ENCODE measurements at regions not wholly inside any gene's neighbourhood (a gene's known extent, or its start where the extent isn't known, plus 50 kb on each side); places are given as distances from the start of the nearest gene placed in this dataset.
"Not testable (repeated sequence)": the region's sequence is repeated elsewhere in the genome, so short reads cannot be mapped to it uniquely, and the experiment has no call there.

GRCh38 chr3:67171841-67172240 is 173.7 kb downstream of the KBTBD8 start:
- DNase-seq, result no peak

- not testable (repeated sequence) for DNase-seq
These were observed 175.0 kb downstream of the KBTBD8 start for GRCh38 chr3:67173130-67173529.

GRCh38 chr3:67176396-67176795 is 178.3 kb downstream of the KBTBD8 start:
- DNase-seq, result no peak

- no peak for DNase-seq
These were observed 194.4 kb downstream of the KBTBD8 start for GRCh38 chr3:67192466-67192865.

GRCh38 chr3:67196677-67197076 is 198.6 kb downstream of the KBTBD8 start:
- DNase-seq, result no peak

DNA sequence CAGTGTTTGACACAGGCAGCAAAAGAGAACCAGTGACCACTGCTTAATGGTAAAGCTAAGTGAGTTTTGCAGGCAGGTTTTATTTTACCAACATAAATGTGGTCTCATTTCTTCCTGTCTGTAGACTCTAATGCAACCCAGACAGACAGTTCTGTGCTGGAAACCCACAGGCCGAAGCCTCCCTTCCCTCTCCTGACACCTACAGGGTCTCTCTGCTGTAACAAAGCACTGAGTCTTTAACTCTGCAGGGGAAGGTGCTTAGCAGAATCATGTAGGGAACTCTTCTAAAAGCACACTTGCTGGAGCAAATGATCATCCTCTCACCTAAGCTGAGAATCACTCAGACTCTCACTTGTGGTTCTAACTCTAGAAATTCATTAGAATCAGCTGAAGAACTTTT is 200.3 kb downstream of the KBTBD8 start:
- DNase-seq, result no peak

DNA sequence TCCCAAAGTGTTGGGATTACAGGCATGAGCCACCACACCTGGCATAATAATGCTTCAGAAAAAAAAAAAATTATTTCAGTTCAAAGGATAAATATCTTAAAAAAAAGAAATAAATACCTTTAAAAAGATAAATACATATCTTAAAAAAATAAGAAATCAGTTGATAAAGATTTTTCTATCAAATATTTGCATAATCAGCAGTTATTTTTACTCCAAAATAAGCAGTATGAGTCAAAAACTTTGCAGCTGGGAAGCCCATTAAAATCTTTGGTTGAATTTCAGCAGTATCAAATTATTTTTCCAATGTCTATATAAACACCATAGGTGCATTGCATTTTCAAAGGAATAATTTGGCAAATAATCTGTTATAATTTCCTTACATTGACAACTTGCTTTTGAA is 202.5 kb downstream of the KBTBD8 start:
- DNase-seq, result no peak

GRCh38 chr3:67201026-67201425 is 202.9 kb downstream of the KBTBD8 start:
- DNase-seq, result no peak

DNA sequence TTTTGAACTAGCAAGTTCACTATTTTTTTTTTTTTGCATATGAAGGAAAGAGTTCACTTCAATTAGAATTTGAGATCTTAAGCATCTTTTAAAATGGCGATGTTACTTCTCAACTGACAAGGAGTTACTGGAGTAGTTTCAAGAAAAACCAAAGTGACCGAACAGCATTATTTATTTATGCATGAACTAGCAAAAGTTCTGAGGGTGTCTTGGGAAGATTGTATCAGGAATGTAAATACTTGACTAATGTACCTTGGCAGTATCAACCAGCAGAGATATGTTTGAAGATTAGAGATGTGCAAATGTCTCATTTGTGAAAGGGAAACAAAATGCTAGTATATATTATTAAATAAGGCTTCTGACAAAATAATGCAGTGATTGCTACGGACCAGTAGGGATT is 203.9 kb downstream of the KBTBD8 start:
- no peak for DNase-seq

GRCh38 chr3:67204951-67205350 is 206.8 kb downstream of the KBTBD8 start:
- no peak for DNase-seq

DNA sequence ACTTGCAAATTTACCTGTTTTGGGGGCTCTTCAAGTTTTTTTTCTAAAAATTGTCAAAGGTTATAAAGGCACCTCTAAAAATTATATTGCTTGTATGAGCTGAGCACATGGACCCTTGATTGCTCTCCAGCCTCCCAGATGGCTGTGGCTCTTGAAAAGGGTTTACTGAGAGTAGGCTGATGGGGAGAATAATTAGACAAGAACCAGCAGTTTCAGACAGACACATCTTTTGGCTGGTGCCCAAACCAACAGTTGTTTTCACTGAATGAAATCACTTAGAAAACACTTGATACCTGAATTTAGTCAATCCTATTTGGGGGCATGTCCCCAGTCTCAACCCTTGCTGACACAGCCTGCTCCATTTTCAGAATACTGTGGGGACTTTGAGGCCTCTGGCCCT is 217.6 kb downstream of the KBTBD8 start:
- no peak for DNase-seq

GRCh38 chr3:67227030-67227429 is 228.9 kb downstream of the KBTBD8 start:
- no peak for DNase-seq

DNA sequence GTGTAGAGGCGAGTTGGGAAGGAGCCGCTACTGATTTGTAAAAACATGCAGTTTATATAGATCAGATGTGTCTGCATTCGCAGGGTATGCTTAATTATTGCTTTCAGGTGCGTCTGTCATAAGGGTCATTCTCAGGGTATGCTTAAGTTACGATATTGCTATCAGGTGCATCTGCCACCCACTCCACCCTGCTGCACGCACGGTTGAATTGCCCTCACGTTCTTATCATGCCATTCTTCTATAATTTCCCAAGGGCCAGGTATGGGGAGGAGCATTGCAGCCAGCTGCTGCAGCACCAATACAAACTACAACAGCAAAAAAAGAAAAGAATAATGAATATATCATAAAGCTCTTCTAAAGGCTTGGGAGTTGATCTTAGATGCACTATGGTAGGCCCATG is 230.0 kb downstream of the KBTBD8 start:
- DNase-seq, result no peak

- DNase-seq, result no peak
These were observed 234.5 kb downstream of the KBTBD8 start for GRCh38 chr3:67232642-67233041.

- DNase-seq, result no peak
These were observed 241.2 kb downstream of the KBTBD8 start for GRCh38 chr3:67239353-67239752.

DNA sequence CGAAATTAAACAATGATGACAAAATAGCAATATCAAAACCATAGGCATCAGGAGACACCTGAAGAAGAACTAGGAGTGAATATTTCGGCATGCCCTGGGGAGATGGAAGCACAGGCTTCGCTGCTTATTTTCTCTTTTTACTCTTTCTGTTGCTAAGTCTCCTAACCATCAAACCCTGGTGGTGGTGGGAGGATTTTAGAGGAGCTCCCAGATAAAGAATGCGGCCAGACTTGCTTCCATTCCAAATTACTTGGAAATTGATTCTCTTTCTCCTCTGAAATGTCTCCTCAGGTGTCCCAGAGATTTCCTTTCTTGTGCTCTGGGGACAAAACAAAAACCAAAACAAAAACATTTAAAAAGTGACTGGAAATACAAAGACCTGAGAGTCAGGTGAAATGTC is 243.0 kb downstream of the KBTBD8 start:
- DNase-seq, result no peak

DNA sequence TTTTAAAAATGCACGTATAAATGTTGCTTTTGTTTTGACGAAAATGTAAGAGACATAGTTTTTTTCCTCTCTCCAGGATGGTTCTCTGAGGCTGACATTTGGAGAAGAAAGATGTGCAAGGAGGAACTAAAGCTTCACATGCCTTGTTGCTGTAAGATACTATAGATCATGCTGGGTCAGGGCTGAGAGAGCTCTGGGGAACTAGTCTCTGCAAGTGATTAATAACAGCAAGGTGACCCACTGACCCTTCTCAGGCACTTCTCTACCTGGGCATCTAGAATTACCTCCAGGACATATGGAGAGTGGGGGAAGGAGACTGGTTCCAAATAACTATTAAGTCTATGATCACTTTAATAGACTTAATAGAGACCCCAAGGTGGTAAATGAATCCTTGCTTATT is 246.0 kb downstream of the KBTBD8 start:
- no peak for DNase-seq

DNA sequence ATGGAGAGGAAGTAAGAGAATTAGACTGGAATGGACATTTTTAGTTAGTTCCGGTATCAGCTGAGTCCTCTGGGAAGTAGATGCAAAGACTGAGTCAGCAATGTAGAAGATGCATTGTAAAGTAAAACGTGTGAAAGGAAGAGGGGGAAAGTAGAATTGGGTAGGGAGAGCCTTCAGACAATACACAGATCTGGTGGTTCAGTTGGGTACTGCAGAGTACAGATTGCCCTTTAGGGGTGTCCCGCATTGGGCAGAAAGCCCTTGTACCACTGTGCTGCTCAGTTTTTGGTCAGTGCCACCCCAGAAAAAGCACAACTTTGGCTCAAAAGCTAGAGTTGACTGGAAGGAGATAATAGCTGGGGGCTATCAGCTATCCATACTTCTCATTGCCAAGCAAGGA is 247.4 kb downstream of the KBTBD8 start:
- DNase-seq, result no peak

DNA sequence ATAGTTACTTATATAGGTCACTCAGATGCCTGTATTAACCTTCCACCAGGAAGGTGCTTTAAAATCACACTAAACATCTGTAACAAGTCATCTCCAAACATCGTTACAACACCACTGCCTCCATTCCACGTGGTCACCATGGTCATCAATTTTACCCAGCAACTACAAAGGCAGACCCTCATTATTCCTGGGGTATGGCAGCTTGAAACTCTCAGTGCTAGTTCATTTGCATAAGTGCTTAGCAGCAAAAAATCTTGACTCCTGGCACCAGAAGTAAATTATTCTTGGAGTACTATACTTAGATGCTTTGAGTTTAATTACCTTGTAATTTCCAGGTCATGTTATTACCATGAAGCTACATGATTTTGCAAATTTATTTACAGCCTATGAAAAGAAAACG is 250.6 kb downstream of the KBTBD8 start:
- DNase-seq, result no peak

GRCh38 chr3:67252906-67253305 is 254.8 kb downstream of the KBTBD8 start:
- DNase-seq, result not testable (repeated sequence)

GRCh38 chr3:67278015-67278618 is 280.0 kb downstream of the KBTBD8 start:
- no peak for DNase-seq

GRCh38 chr3:67286586-67286985 is 288.5 kb downstream of the KBTBD8 start:
- no peak for DNase-seq

DNA sequence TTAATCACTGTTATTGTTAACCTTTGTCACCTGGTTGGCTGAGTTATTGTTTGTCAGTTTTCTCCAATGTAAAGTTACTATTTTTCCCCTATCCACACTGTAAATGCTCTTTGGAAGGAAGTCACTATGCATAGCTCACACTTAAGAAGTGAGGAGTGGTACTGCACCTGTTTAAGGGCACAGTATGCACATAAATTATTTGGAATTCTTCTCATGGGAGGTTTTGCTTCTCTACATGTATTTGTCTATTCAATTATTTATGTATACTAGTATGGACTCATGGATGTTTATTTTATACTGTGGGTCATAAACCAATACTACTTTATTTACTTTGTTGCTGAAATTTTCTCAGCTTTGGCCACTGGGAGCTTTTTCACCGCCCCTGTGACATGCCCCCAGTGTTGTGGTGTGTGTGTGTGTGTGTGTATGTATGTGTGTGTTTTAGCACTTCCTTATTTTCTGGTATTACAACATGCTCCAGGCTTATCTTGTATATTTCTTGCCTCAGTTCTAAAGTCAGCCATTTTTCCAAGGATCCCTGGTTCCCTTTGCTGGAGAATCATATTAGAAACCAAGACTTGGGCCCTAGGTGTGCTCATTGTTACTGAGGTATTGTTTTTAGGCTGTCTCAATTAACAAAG is 290.5 kb downstream of the KBTBD8 start:
- no peak for DNase-seq

DNA sequence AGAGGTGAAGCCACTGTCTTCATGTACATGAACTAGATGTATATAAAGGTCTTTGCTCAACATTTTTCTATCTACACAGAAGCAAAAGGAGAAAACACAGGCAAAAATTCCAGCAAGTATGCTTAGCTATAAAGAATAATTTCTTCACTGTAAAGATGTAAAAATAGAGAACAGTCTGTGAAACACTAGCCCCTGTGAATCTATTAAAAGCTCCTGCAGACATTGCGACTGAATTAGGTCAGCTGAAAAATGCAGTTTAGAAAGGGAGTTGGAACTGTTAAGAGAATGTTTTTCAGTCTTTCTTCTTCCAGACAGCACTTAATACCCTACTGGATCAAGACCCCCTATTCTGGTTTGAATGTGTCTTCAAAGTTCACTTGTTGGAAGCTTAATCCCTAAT is 291.5 kb downstream of the KBTBD8 start:
- no peak for DNase-seq

DNA sequence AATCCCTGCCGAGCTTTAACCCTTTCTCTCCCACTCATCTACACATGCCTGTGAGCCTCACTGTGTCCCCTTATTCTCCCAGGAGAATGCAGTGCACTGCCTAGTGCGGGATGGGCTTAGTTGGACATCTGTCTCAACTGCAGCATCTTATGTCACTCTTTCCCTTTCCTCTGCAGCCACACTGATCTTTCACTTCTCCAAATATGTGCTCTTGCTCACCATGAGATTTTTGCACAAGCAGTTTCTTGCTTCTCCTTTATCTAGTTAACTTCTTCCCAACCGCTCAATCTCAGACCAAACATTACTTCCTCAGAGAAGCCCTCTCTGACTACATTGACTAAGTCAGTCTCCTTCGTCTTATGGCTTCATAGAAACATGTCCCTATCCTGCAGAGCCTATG is 292.3 kb downstream of the KBTBD8 start:
- no peak for DNase-seq

All from NCI-H1694 treated with DMSO at 0.1 percent for 48 hours (cell line).